ENCODE measurements at regions not wholly inside any gene's neighbourhood (a gene's known extent, or its start where the extent isn't known, plus 50 kb on each side); places are given as distances from the start of the nearest gene placed in this dataset.

DNA sequence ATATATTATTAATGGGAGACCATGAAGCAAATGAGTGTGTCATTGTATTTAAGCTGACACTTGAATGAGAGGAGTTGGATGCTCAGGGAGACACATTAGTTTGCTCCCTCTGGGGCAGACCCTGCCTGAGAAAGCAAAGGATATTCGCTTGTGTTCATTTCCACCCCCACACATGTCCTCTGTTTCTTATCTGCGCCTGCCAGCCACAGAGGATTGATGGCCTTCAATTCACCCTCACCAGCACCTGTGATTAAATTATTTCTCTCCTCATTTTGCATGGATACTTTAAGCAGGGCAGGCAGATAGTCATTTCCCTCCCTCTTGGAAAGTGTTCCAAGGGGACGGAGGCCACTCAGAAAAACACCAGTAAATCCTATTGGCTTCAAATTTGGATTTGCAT, 185.2 kb upstream of the GMDS start (continued):
- TF ChIP-seq, protein P1, sequence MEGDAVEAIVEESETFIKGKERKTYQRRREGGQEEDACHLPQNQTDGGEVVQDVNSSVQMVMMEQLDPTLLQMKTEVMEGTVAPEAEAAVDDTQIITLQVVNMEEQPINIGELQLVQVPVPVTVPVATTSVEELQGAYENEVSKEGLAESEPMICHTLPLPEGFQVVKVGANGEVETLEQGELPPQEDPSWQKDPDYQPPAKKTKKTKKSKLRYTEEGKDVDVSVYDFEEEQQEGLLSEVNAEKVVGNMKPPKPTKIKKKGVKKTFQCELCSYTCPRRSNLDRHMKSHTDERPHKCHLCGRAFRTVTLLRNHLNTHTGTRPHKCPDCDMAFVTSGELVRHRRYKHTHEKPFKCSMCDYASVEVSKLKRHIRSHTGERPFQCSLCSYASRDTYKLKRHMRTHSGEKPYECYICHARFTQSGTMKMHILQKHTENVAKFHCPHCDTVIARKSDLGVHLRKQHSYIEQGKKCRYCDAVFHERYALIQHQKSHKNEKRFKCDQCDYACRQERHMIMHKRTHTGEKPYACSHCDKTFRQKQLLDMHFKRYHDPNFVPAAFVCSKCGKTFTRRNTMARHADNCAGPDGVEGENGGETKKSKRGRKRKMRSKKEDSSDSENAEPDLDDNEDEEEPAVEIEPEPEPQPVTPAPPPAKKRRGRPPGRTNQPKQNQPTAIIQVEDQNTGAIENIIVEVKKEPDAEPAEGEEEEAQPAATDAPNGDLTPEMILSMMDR (IDR thresholded peaks at IDR 0.05 in 2 of 3, conservative IDR thresholded peaks at IDR 0.05 in 1 of 3; ENCODE audit: borderline replicate concordance in 1 of 3, insufficient read depth in 1 of 3, low read depth in 2 of 3, low read length in 2 of 3): no peak
- no peak for TF ChIP-seq ELF1 (IDR thresholded peaks at IDR 0.05; ENCODE audit: borderline replicate concordance, low read depth)
- TF ChIP-seq TCF7L2 (IDR thresholded peaks at IDR 0.05; ENCODE audit: borderline replicate concordance, extremely low read depth, insufficient read depth, insufficient read length): no peak

GRCh38 chr6:2429460-2429859, 184.1 kb upstream of the GMDS start:
- Histone ChIP-seq H3K4me1 (ENCODE audit: control insufficient read depth in 1 of 2, insufficient read depth in 2 of 2, low read length in 2 of 2) (peaks cover 10 to 41% of the 10 kb centered on the region in 2 experiments), H2AFZ (ENCODE audit: low read depth, low read length, poor library complexity, severe bottlenecking) (no peak overlapping the region), H3K4me2 (ENCODE audit: low read length) (no peak overlapping the region), H3K9me3 (ENCODE audit: control insufficient read depth in 1 of 2, insufficient read depth in 1 of 2, low read depth in 1 of 2, low read length in 2 of 2) (no peaks in the 10 kb centered on the region), H3K36me3 (ENCODE audit: control insufficient read depth in 1 of 2, insufficient read depth in 2 of 2, low read length in 2 of 2) (no peaks in the 10 kb centered on the region), H3K4me3 (replicated peaks in 1 of 2; ENCODE audit: low read depth in 1 of 2, low read length in 2 of 2) (no peak overlapping the region), H3K9ac (ENCODE audit: low read length) (no peak overlapping the region), H3K9me2 (ENCODE audit: insufficient read depth) (no peaks in the 10 kb centered on the region), H3K79me2 (ENCODE audit: insufficient read depth, low read length) (no peaks in the 10 kb centered on the region), H4K20me1 (ENCODE audit: insufficient read depth) (no peaks in the 10 kb centered on the region), H3K27ac (ENCODE audit: low read depth, low read length) (no peak overlapping the region), H3K27me3 (ENCODE audit: insufficient read depth, low read length) (no peaks in the 10 kb centered on the region)
- POLR2A ChIA-PET: no interaction called here
- RAD21 ChIA-PET (ENCODE audit: low non-redundant PET in 1 of 2, low total read pairs in 2 of 2, uncharacterized antibody in 2 of 2, unreplicated experiment in 2 of 2): no interaction called here
- CTCF ChIA-PET: no interaction called here
- no TSS peak for BruUV-seq (replicated peaks)
- intact Hi-C loops (cut with micrococcal nuclease): no loop called here
- ATAC-seq (no peak), DNase-seq (ENCODE audit: low read depth, low spot score) (no peak)
- no peak for TF ChIP-seq SRF (IDR thresholded peaks at IDR 0.05; ENCODE audit: low read depth)
- TF ChIP-seq TCF7L2 (IDR thresholded peaks at IDR 0.05; ENCODE audit: borderline replicate concordance, extremely low read depth, insufficient read depth, insufficient read length): no peak
- TF ChIP-seq ZNF274 (IDR thresholded peaks at IDR 0.05; ENCODE audit: low read depth, low read length): no peak
- no peak for TF ChIP-seq CBX3 (IDR thresholded peaks at IDR 0.05; ENCODE audit: low read depth)
- TF ChIP-seq RAD21 (IDR thresholded peaks at IDR 0.05; ENCODE audit: low read depth): no peak
- TF ChIP-seq, protein P2, sequence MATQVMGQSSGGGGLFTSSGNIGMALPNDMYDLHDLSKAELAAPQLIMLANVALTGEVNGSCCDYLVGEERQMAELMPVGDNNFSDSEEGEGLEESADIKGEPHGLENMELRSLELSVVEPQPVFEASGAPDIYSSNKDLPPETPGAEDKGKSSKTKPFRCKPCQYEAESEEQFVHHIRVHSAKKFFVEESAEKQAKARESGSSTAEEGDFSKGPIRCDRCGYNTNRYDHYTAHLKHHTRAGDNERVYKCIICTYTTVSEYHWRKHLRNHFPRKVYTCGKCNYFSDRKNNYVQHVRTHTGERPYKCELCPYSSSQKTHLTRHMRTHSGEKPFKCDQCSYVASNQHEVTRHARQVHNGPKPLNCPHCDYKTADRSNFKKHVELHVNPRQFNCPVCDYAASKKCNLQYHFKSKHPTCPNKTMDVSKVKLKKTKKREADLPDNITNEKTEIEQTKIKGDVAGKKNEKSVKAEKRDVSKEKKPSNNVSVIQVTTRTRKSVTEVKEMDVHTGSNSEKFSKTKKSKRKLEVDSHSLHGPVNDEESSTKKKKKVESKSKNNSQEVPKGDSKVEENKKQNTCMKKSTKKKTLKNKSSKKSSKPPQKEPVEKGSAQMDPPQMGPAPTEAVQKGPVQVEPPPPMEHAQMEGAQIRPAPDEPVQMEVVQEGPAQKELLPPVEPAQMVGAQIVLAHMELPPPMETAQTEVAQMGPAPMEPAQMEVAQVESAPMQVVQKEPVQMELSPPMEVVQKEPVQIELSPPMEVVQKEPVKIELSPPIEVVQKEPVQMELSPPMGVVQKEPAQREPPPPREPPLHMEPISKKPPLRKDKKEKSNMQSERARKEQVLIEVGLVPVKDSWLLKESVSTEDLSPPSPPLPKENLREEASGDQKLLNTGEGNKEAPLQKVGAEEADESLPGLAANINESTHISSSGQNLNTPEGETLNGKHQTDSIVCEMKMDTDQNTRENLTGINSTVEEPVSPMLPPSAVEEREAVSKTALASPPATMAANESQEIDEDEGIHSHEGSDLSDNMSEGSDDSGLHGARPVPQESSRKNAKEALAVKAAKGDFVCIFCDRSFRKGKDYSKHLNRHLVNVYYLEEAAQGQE (IDR thresholded peaks at IDR 0.05; ENCODE audit: low read depth): no peak
- no peak for TF ChIP-seq ELF1 (IDR thresholded peaks at IDR 0.05; ENCODE audit: borderline replicate concordance, low read depth)
- no peak for TF ChIP-seq EGR1 (IDR thresholded peaks at IDR 0.05; ENCODE audit: low read depth)
- TF ChIP-seq, protein P3, sequence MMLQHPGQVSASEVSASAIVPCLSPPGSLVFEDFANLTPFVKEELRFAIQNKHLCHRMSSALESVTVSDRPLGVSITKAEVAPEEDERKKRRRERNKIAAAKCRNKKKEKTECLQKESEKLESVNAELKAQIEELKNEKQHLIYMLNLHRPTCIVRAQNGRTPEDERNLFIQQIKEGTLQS (IDR thresholded peaks at IDR 0.05): no peak
- TF ChIP-seq FOSL1 (IDR thresholded peaks at IDR 0.05; ENCODE audit: low read depth): no peak
- no peak for TF ChIP-seq POLR2A (IDR thresholded peaks at IDR 0.05; ENCODE audit: borderline replicate concordance, extremely low read depth, insufficient read depth, insufficient read length)
- TF ChIP-seq POLR2AphosphoS5 (IDR thresholded peaks at IDR 0.05; ENCODE audit: low read depth, low read length): no peak
- TF ChIP-seq, protein P4, sequence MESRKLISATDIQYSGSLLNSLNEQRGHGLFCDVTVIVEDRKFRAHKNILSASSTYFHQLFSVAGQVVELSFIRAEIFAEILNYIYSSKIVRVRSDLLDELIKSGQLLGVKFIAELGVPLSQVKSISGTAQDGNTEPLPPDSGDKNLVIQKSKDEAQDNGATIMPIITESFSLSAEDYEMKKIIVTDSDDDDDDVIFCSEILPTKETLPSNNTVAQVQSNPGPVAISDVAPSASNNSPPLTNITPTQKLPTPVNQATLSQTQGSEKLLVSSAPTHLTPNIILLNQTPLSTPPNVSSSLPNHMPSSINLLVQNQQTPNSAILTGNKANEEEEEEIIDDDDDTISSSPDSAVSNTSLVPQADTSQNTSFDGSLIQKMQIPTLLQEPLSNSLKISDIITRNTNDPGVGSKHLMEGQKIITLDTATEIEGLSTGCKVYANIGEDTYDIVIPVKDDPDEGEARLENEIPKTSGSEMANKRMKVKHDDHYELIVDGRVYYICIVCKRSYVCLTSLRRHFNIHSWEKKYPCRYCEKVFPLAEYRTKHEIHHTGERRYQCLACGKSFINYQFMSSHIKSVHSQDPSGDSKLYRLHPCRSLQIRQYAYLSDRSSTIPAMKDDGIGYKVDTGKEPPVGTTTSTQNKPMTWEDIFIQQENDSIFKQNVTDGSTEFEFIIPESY (IDR thresholded peaks at IDR 0.05; ENCODE audit: extremely low read depth, insufficient replicate concordance, low read length): no peak
- no peak for TF ChIP-seq SP1 (IDR thresholded peaks at IDR 0.05; ENCODE audit: low read depth)
- no peak for TF ChIP-seq EZH2 (IDR thresholded peaks at IDR 0.05)
- no peak for TF ChIP-seq SIN3A (IDR thresholded peaks at IDR 0.05; ENCODE audit: low read depth)
- no peak for TF ChIP-seq ZFX (IDR thresholded peaks at IDR 0.05)
- TF ChIP-seq, protein P5, sequence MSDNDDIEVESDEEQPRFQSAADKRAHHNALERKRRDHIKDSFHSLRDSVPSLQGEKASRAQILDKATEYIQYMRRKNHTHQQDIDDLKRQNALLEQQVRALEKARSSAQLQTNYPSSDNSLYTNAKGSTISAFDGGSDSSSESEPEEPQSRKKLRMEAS (IDR thresholded peaks at IDR 0.05): no peak

Measured in HCT116 (cell line).